Neural progenitor cell (in vitro differentiated cells): ENCODE measurements at regions not wholly inside any gene's neighbourhood (a gene's known extent, or its start where the extent isn't known, plus 50 kb on each side); places are given as distances from the start of the nearest gene placed in this dataset.

Experiments used
- DNase-seq: peaks from one replicate; pipeline ENCODE4 v3.0.0-alpha.2; 2016; ENCODE audit warnings: low spot score
- H2AFZ ChIP-seq: fragments of 200-600 bp; sonication (generic); replicated peaks from 2 replicates; pipeline ENCODE4 v1.6.1; 2016; ENCODE audit warnings: antibody characterized with exemption
- H3F3A ChIP-seq: fragments of 200-600 bp; sonication (generic); 2 replicates; pipeline ENCODE4 v1.6.1; 2016; ENCODE audit warnings: antibody characterized with exemption, low read depth
- H3K27ac ChIP-seq: fragments of 200-600 bp; sonication (generic); 2 replicates; pipeline ENCODE4 v1.5.1; 2016; ENCODE audit warnings: mild to moderate bottlenecking
- H3K27me3 ChIP-seq: fragments of 200-600 bp; sonication (generic); 2 replicates; pipeline ENCODE4 v1.6.1; 2016; ENCODE audit warnings: mild to moderate bottlenecking, moderate library complexity
- H3K36me3 ChIP-seq: fragments of 200-600 bp; sonication (generic); 2 replicates; pipeline ENCODE4 v1.5.1; 2016
- H3K4me1 ChIP-seq: fragments of 200-600 bp; sonication (generic); 2 replicates; pipeline ENCODE4 v1.6.1; 2016; ENCODE audit warnings: mixed run types
- H3K4me2 ChIP-seq: fragments of 200-600 bp; sonication (generic); 2 replicates; pipeline ENCODE4 v1.6.1; 2016
- H3K4me3 ChIP-seq: fragments of 200-600 bp; sonication (generic); 2 replicates; pipeline ENCODE4 v1.5.1; 2016
- H3K79me2 ChIP-seq: fragments of 200-600 bp; sonication (generic); 2 replicates; pipeline ENCODE4 v1.6.1; 2016; ENCODE audit warnings: low read depth
- H3K9ac ChIP-seq: fragments of 200-600 bp; sonication (generic); 2 replicates; pipeline ENCODE4 v1.6.1; 2016
- H3K9me3 ChIP-seq: fragments of 200-600 bp; sonication (generic); 2 replicates; pipeline ENCODE4 v1.5.1; 2016; ENCODE audit warnings: low read depth
- H4K20me1 ChIP-seq: fragments of 200-600 bp; sonication (generic); 2 replicates; pipeline ENCODE4 v1.6.1; 2016; ENCODE audit warnings: low read depth
- H3K27ac Mint-ChIP-seq: 3 replicates; pipeline ENCODE4 v1.8.0; 2021; ENCODE audit warnings: mixed read lengths
- H3K27me3 Mint-ChIP-seq: 2 replicates; pipeline ENCODE4 v1.8.0; 2022; ENCODE audit warnings: low read depth, mild to moderate bottlenecking, inconsistent platforms, moderate library complexity, mixed read lengths; ENCODE audit not compliant: insufficient read depth
- H3K36me3 Mint-ChIP-seq: 3 replicates; pipeline ENCODE4 v1.8.0; 2021; ENCODE audit warnings: mixed read lengths
- H3K4me1 Mint-ChIP-seq: 3 replicates; pipeline ENCODE4 v1.8.0; 2021; ENCODE audit warnings: mixed read lengths
- H3K4me3 Mint-ChIP-seq: 3 replicates; pipeline ENCODE4 v1.8.0; 2021; ENCODE audit warnings: mild to moderate bottlenecking, moderate library complexity, mixed read lengths
- H3K9me3 Mint-ChIP-seq: 3 replicates; pipeline ENCODE4 v1.8.0; 2020; ENCODE audit warnings: mixed read lengths
- CTCF ChIP-seq: fragments of 200-600 bp; sonication (generic); IDR thresholded peaks from 2 replicates; pipeline ENCODE4 v1.5.1; 2017; ENCODE audit warnings: antibody characterized with exemption, mild to moderate bottlenecking
- EZH2 ChIP-seq: fragments of 200-600 bp; sonication (generic); IDR thresholded peaks from 2 replicates; pipeline ENCODE4 v1.6.1; 2017; ENCODE audit warnings: antibody characterized with exemption, mild to moderate bottlenecking, moderate library complexity
- EZH2phosphoT487 ChIP-seq: fragments of 200-600 bp; sonication (generic); IDR thresholded peaks from 2 replicates; pipeline ENCODE4 v1.6.1; 2017; ENCODE audit warnings: antibody characterized with exemption

- Histone ChIP-seq H3F3A (no peaks in the 10 kb centered on the region), H3K4me2 (no peak overlapping the region), H3K4me1 (no peaks in the 10 kb centered on the region), H3K27me3 (no peaks in the 10 kb centered on the region), H4K20me1 (no peaks in the 10 kb centered on the region), H3K9me3 (no peaks in the 10 kb centered on the region), H2AFZ (no peak overlapping the region), H3K79me2 (no peaks in the 10 kb centered on the region), H3K27ac (no peak overlapping the region), H3K36me3 (no peaks in the 10 kb centered on the region), H3K9ac (no peak overlapping the region), H3K4me3 (no peak overlapping the region)
- Mint-ChIP-seq H3K27me3 (peaks cover 3% of the 10 kb centered on the region), H3K9me3 (peaks cover 7% of the 10 kb centered on the region), H3K4me3 (no peak overlapping the region), H3K4me1 (peaks cover 21% of the 10 kb centered on the region), H3K27ac (no peak overlapping the region), H3K36me3 (peaks cover 4% of the 10 kb centered on the region)
- no peak for DNase-seq
- TF ChIP-seq EZH2 (no peak), CTCF (no peak), EZH2phosphoT487 (no peak)
Observed at GRCh38 chr4:138675685-138676084, 339.9 kb upstream of the NOCT start.

GRCh38 chr4:138674209-138674608 lies 341.4 kb upstream of the NOCT start:
- Mint-ChIP-seq H3K4me1 (peaks cover 19% of the 10 kb centered on the region), H3K27ac (no peak overlapping the region)

GRCh38 chr4:138673053-138673452 lies 342.5 kb upstream of the NOCT start:
- H3K36me3 ChIP-seq, result no peaks in the 10 kb centered on the region
- H3K4me3 Mint-ChIP-seq, result no peak overlapping the region
- no peak overlapping the region for H3K9ac ChIP-seq
- H3K27ac Mint-ChIP-seq, result no peak overlapping the region
- no peaks in the 10 kb centered on the region for H3K4me1 ChIP-seq
- no peak for DNase-seq
- H3K79me2 ChIP-seq, result no peaks in the 10 kb centered on the region
- H3K36me3 Mint-ChIP-seq, result peaks cover 4% of the 10 kb centered on the region
- H3K4me3 ChIP-seq, result no peak overlapping the region
- no peaks in the 10 kb centered on the region for H3F3A ChIP-seq
- H2AFZ ChIP-seq, result no peak overlapping the region
- no peaks in the 10 kb centered on the region for H4K20me1 ChIP-seq
- no peaks in the 10 kb centered on the region for H3K27me3 ChIP-seq
- H3K4me2 ChIP-seq, result no peak overlapping the region
- no peak overlapping the region for H3K27ac ChIP-seq
- peaks cover 5% of the 10 kb centered on the region for H3K27me3 Mint-ChIP-seq
- TF ChIP-seq CTCF (no peak), EZH2phosphoT487 (no peak), EZH2 (no peak)
- H3K9me3 Mint-ChIP-seq, result peaks cover 7% of the 10 kb centered on the region
- peaks cover 19% of the 10 kb centered on the region for H3K4me1 Mint-ChIP-seq
- no peaks in the 10 kb centered on the region for H3K9me3 ChIP-seq

More at GRCh38 chr4:138674209-138674608, 341.4 kb upstream of the NOCT start:
- peaks cover 7% of the 10 kb centered on the region for H3K9me3 Mint-ChIP-seq
- Histone ChIP-seq H2AFZ (no peak overlapping the region), H3K4me3 (no peak overlapping the region), H3K79me2 (no peaks in the 10 kb centered on the region), H3K4me1 (no peaks in the 10 kb centered on the region), H3K4me2 (no peak overlapping the region), H3K27ac (no peak overlapping the region), H3K36me3 (no peaks in the 10 kb centered on the region), H3K27me3 (no peaks in the 10 kb centered on the region), H4K20me1 (no peaks in the 10 kb centered on the region), H3F3A (no peaks in the 10 kb centered on the region), H3K9ac (no peak overlapping the region), H3K9me3 (no peaks in the 10 kb centered on the region)
- TF ChIP-seq EZH2phosphoT487, result no peak
- no peak for TF ChIP-seq CTCF
- no peak for TF ChIP-seq EZH2
- no peak overlapping the region for H3K4me3 Mint-ChIP-seq
- H3K27me3 Mint-ChIP-seq, result peaks cover 5% of the 10 kb centered on the region
- DNase-seq, result no peak
- peaks cover 4% of the 10 kb centered on the region for H3K36me3 Mint-ChIP-seq
